Central memory CD8-positive, alpha-beta T cell (primary cell): ENCODE measurements at regions not wholly inside any gene's neighbourhood (a gene's known extent, or its start where the extent isn't known, plus 50 kb on each side); places are given as distances from the start of the nearest gene placed in this dataset.

Source experiments
- ATAC-seq: fragments of 150-1000 bp; cut with Tn5 transposase; replicated peaks from 2 replicates; pipeline ENCODE4 v1.10.0; 2022; ENCODE audit warnings: mild to moderate bottlenecking, moderate FRiP score, moderate number of reproducible peaks; ENCODE audit not compliant: poor library complexity, severe bottlenecking; ENCODE audit errors: extremely low read depth
- DNase-seq, 2 donors: peaks; one replicate each; pipeline ENCODE4 v3.0.0; 2021; ENCODE audit warnings: low spot score in 2 of 2
- H3K27ac Mint-ChIP-seq: one replicate; pipeline ENCODE4 v1.8.0; 2022; ENCODE audit warnings: low read depth, mild to moderate bottlenecking, moderate library complexity, mixed read lengths
- H3K27me3 Mint-ChIP-seq: one replicate; pipeline ENCODE4 v1.8.0; 2022; ENCODE audit warnings: mixed read lengths
- H3K36me3 Mint-ChIP-seq: one replicate; pipeline ENCODE4 v1.8.0; 2022; ENCODE audit warnings: mild to moderate bottlenecking, moderate library complexity, mixed read lengths; ENCODE audit not compliant: insufficient read depth
- H3K4me1 Mint-ChIP-seq: one replicate; pipeline ENCODE4 v1.8.0; 2022; ENCODE audit warnings: mixed read lengths
- H3K4me3 Mint-ChIP-seq: one replicate; pipeline ENCODE4 v1.8.0; 2022; ENCODE audit warnings: mild to moderate bottlenecking, moderate library complexity, mixed read lengths
- H3K9me3 Mint-ChIP-seq: one replicate; pipeline ENCODE4 v1.8.0; 2022; ENCODE audit warnings: mixed read lengths

DNA sequence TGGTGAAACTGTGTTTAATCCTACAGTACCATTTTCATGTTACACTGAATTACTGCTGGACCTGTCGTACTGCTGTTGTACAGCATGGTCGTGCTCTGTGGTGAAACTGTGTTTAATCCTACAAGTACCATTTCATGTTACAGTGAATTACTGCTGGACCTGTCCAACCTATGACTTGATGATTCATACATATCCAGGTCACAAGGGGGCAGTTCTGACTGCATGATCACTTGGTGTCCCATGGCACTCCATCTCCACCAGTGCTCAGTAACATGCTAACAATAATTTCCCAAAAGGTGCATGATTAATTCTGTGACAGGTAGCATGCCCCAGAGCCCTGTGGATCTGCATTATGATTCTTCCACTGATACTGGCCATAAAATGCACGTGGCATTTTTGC lies 101.6 kb downstream of the ADCYAP1 start:
- Mint-ChIP-seq H3K27ac (no peak overlapping the region), H3K4me3 (no peak overlapping the region), H3K36me3 (no peaks in the 10 kb centered on the region), H3K4me1 (no peaks in the 10 kb centered on the region), H3K27me3 (no peaks in the 10 kb centered on the region), H3K9me3 (peaks cover 12% of the 10 kb centered on the region)
- ATAC-seq, result no peak
- no peak for DNase-seq

DNA sequence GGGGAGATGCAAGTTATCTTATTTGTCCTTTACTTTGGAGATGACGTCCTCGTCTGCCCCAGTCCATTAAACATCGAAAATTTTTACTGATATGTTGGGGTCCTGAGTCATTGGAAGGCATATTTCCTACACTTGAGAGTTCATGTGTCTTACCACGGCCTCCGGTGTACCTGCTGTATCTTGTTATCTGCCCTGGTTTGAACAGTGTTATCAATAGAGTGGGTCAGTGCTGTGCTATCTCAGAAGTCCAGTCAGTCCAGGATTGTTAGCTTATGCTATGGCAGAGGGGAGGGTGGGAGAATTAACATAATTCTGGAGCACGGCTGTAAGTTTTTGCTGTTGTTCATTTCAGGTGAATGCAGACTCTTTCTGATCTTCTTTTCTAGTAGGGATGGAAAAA lies 102.3 kb downstream of the ADCYAP1 start:
- Mint-ChIP-seq H3K27ac (no peak overlapping the region), H3K4me1 (no peaks in the 10 kb centered on the region), H3K36me3 (no peaks in the 10 kb centered on the region), H3K27me3 (no peaks in the 10 kb centered on the region), H3K9me3 (peaks cover 11% of the 10 kb centered on the region), H3K4me3 (no peak overlapping the region)
- ATAC-seq (no peak), DNase-seq (no peak)

DNA sequence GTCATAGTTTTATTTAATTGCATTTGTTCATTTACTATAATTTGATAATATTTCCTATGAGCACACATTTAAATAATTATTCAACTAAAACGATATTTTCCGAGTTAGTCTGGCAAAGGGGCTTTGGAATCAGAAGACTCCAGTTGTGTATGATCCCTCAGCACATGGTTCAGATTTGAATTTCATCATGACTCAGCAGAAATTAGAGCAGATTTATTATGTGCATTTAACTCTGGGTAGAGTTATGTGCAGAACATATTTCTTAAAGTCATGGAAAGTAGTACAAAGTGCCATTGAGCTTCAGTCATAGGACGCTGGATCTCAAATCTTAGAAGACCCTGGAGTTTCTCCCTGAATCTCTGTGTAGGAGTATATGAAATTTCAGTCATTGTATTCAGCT lies 106.7 kb downstream of the ADCYAP1 start:
- Mint-ChIP-seq H3K9me3 (no peaks in the 10 kb centered on the region), H3K4me3 (no peak overlapping the region), H3K36me3 (no peaks in the 10 kb centered on the region), H3K27me3 (no peaks in the 10 kb centered on the region), H3K4me1 (no peaks in the 10 kb centered on the region), H3K27ac (no peak overlapping the region)
- no peak for DNase-seq
- no peak for ATAC-seq

DNA sequence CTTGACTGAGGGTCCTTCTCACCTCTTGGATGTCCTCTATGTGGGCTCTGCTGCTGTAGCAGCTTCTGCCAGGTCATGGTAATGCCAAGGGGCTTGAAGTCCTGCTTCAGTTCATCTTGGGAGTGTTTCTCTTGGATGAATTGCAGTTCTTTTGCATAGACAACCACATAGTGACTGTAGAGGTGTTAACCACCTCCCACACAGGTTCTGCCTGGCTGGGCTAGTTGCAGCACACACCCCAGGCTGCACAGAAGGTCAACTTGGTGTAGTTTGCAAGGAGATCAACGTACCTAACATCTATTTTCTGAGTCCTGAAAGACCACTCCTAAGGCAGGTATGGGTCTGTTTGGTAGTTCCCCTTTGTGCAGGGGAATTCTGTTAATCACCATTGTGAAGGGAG lies 108.1 kb downstream of the ADCYAP1 start:
- no peaks in the 10 kb centered on the region for H3K4me1 Mint-ChIP-seq
- no peak for DNase-seq
- no peaks in the 10 kb centered on the region for H3K9me3 Mint-ChIP-seq
- no peak overlapping the region for H3K27ac Mint-ChIP-seq
- ATAC-seq, result no peak
- H3K36me3 Mint-ChIP-seq, result no peaks in the 10 kb centered on the region
- no peaks in the 10 kb centered on the region for H3K27me3 Mint-ChIP-seq
- no peak overlapping the region for H3K4me3 Mint-ChIP-seq

DNA sequence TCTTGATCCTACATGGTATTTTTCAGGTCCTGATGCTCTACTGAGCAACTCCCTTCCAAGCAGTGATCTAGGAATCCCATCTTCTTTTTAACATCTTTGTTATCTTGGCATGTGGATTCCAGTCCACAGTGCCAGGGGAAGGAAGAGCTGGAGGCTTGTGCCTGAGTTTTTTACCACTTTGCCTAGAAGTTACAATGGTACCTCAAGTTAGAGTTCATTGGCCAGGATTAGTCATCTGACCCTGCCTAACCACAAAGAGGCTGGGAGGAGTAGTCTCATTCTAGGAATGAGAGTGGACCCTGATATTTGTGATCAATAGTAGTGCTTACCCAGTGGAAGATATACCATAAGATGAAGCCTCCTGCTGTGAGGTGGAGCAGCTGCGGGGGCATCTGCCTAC lies 109.3 kb downstream of the ADCYAP1 start:
- no peak for ATAC-seq
- Mint-ChIP-seq H3K4me3 (no peak overlapping the region), H3K4me1 (no peaks in the 10 kb centered on the region), H3K27me3 (no peaks in the 10 kb centered on the region), H3K27ac (no peak overlapping the region), H3K36me3 (no peaks in the 10 kb centered on the region), H3K9me3 (no peaks in the 10 kb centered on the region)
- no peak for DNase-seq

DNA sequence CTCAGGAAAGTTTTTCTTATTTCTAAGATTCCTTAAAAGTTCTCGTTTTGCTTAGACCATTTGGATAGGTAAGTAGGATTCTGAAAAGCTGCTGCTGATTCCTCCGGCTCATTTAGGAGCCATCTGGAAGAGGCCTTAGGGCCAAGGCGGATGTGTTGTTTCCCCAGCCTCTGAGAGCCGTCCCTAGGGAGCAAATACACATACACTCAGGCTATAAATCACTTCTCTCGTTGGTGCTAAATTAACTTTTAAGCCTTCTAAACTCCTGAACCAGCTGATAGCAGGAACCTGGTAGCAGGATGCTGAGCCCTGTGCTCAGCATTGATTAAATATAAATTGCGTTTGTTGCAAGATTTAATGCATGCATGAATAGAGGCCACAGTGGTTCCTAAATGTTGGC lies 109.8 kb downstream of the ADCYAP1 start:
- ATAC-seq (no peak), DNase-seq (no peak)
- no peak overlapping the region for H3K27ac Mint-ChIP-seq
- no peaks in the 10 kb centered on the region for H3K36me3 Mint-ChIP-seq
- H3K9me3 Mint-ChIP-seq, result no peaks in the 10 kb centered on the region
- no peak overlapping the region for H3K4me3 Mint-ChIP-seq
- no peaks in the 10 kb centered on the region for H3K4me1 Mint-ChIP-seq
- H3K27me3 Mint-ChIP-seq, result no peaks in the 10 kb centered on the region

DNA sequence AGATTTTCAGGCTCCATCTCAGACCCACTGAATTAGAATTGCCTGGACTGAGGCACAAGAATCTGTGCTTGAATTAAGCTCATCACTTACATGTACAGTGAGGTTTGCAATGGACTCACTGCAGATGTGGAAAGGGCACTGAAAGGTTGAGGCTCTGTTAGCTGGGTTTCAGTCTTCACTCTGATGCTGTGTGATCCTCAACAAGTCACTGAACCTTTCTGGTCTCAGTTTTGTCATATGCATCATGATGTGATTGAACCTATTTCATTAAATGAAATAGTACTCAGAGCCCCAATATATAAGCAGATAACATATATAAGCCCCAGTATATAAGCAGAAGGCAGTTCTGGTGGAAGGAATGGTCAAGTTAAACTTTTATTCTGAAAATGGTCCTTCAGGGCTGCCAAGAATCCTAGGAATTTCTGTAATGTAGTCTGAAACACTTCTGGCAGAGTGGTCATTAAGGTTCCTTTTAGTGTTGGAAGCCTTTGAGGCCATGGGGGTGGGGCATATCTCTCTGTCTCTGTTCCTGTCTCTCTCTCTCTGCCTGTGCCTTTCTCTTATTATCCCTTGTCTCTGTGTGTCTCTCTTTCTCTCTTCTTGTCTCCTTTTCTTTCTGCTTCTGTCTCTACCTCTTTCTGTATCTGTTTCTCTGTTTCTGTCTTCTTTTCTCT lies 110.4 kb downstream of the ADCYAP1 start:
- Mint-ChIP-seq H3K4me1 (no peaks in the 10 kb centered on the region), H3K27me3 (no peaks in the 10 kb centered on the region), H3K9me3 (no peaks in the 10 kb centered on the region), H3K36me3 (no peaks in the 10 kb centered on the region), H3K4me3 (no peak overlapping the region), H3K27ac (no peak overlapping the region)
- no peak for ATAC-seq
- DNase-seq, result no peak

DNA sequence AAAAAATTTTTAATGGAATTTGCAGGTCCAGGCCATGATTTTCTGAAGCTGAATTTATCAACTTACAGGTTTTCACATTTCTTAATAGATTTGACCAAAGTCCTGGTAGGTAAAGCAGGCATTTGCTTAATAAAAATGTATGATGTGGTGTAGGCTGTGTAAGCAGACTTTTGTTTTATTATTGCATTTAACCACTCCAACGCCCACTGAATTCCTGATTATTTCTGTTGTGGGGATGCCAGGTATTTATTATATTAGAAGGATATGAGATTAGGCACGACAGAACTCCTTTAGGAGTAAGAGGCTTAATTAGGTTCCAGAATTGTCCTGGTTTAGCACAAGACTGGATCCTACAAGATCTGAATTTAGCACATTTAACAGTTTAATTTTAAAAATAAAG lies 111.1 kb downstream of the ADCYAP1 start:
- Mint-ChIP-seq H3K27me3 (no peaks in the 10 kb centered on the region), H3K27ac (no peak overlapping the region), H3K9me3 (no peaks in the 10 kb centered on the region), H3K4me3 (no peak overlapping the region), H3K4me1 (no peaks in the 10 kb centered on the region), H3K36me3 (no peaks in the 10 kb centered on the region)
- ATAC-seq (no peak), DNase-seq (no peak)

DNA sequence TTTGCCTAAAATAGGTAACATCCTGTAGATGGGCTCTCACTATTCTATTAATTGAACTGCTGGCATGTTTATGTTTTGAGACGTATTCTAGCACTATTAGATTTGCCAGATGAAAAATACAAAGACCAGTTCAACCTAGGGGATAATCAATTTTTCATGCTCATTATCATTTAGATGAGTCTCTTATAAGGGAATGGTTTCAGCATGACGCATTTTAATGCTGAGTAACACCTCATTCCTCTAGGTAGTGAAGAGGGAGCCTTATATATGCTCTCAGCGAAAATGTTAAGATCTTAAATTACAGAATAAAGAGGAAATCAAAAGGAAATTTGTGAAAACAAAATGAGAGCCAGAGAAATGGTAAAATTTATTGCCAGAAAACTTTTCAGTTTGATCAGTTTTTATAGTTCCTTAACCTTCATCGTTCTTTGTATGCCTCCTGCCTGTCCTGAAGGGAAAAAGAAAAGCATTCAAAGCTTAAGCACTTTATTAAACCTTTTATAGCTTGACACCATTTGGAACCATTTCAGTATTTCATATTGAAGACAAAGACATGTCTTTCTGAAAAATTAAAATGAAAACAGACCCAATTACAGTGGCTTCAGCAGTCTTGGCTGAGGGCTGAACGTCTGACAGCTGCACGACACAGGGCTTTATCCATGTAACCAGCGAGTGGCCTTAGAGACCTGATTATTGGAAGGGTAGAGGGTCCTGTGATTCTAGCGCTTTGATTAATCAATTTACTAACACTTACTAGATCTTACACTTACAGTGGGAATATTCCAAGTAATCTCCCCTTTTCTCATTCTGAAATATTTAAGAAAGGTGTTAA lies 112.8 kb downstream of the ADCYAP1 start:
- DNase-seq (no peak), ATAC-seq (no peak)
- no peak overlapping the region for H3K27ac Mint-ChIP-seq
- no peaks in the 10 kb centered on the region for H3K27me3 Mint-ChIP-seq
- no peaks in the 10 kb centered on the region for H3K36me3 Mint-ChIP-seq
- no peaks in the 10 kb centered on the region for H3K4me1 Mint-ChIP-seq
- H3K9me3 Mint-ChIP-seq, result no peaks in the 10 kb centered on the region
- H3K4me3 Mint-ChIP-seq, result no peak overlapping the region

DNA sequence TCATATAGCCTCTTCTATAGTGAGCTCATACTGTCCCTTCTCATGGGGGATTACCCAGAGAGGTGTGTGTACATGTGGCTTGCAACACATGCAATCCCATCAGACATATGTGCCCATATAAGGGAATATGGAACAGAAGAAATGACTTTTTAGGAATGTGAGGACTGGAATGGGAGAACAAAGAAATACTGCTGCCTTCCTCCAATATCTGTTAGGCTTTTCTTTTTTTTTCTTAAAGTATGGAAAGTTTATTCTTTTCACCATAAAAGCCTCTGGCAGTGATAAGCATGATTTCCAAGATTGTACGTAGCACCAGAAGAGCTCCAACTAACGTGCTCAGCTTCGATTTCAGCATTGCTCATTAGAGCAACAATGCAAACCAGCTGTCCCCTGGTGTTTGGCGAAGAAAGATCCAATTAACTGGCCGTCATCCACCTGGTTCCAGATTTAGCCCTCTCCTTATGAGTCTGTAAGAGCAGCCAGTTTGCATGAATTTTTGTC lies 113.6 kb downstream of the ADCYAP1 start:
- H3K4me1 Mint-ChIP-seq, result no peaks in the 10 kb centered on the region
- no peak overlapping the region for H3K4me3 Mint-ChIP-seq
- no peak for ATAC-seq
- H3K9me3 Mint-ChIP-seq, result no peaks in the 10 kb centered on the region
- no peaks in the 10 kb centered on the region for H3K27me3 Mint-ChIP-seq
- DNase-seq, result no peak
- no peak overlapping the region for H3K27ac Mint-ChIP-seq
- H3K36me3 Mint-ChIP-seq, result no peaks in the 10 kb centered on the region

DNA sequence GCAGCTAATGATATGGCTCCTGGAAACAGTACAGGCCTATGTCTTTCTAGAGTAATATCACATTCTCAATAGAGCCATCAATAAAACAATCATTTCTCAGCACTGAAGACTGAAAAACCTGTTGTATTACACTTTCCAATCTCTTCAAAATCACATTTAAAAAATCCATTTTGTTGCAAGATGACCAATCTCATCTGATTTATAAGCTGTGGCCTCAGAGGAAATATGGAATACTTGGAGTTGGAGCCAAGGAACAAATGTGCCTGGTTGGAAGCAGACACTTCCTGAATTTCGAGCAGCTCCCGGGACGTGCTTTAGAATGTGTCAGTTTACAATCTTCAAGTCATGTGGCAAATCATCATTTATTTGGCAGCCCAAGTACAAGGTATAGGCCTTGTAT lies 114.5 kb downstream of the ADCYAP1 start:
- ATAC-seq (no peak), DNase-seq (no peak)
- Mint-ChIP-seq H3K36me3 (no peaks in the 10 kb centered on the region), H3K27ac (no peak overlapping the region), H3K4me1 (no peaks in the 10 kb centered on the region), H3K4me3 (no peak overlapping the region), H3K27me3 (no peaks in the 10 kb centered on the region), H3K9me3 (peaks cover 5% of the 10 kb centered on the region)

DNA sequence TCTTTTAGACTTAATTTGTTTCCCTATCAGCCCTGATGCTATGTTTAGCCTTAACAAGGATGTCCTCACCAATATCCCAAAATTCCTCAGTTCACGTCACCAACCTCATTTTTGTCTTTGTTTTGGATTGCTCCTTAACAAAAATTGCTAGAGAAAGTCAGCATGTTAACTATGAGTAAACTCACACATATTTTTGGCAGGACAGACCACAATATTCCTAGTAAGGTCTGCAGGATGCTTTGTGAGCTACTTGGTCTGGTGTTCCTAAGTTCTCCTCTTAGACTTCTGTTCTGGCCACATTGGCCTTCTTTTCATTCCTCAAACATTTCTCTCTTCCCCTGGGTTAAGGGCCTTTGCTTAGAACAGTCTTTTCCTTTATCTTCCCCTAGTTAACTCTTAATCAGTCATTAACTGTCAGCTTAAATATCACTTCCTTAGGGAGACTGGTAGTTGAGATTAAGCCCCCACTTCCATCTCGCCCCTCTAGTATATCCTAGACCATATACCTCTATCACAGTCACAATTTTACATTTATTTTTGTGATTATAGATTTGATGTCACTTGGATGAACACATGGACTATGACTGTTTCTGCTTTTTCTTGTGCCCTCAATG lies 116.2 kb downstream of the ADCYAP1 start:
- H3K27me3 Mint-ChIP-seq, result no peaks in the 10 kb centered on the region
- ATAC-seq (no peak), DNase-seq (no peak)
- no peak overlapping the region for H3K27ac Mint-ChIP-seq
- no peak overlapping the region for H3K4me3 Mint-ChIP-seq
- peaks cover 5% of the 10 kb centered on the region for H3K9me3 Mint-ChIP-seq
- H3K4me1 Mint-ChIP-seq, result no peaks in the 10 kb centered on the region
- no peaks in the 10 kb centered on the region for H3K36me3 Mint-ChIP-seq

DNA sequence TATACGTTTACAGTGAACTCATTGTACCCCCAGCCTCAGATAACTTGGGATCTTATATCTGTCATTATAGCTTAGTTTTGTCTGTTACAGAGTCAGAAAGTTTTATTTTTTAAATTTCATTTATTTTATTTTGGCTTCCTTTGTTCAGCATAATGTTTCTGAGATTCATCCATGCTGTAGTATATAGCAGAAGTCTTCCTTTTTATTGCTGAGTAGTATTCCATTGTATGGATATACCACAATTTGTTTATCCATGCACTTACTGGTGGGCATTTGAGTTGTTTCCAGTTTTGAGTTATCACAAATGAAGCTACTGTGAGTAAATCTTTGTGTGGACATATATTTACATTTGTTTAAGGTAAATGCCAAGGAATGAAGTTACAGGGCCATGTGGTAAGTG lies 122.3 kb downstream of the ADCYAP1 start:
- DNase-seq (no peak), ATAC-seq (no peak)
- H3K36me3 Mint-ChIP-seq, result no peaks in the 10 kb centered on the region
- no peaks in the 10 kb centered on the region for H3K4me1 Mint-ChIP-seq
- H3K9me3 Mint-ChIP-seq, result peaks cover 11% of the 10 kb centered on the region
- no peak overlapping the region for H3K4me3 Mint-ChIP-seq
- no peak overlapping the region for H3K27ac Mint-ChIP-seq
- no peaks in the 10 kb centered on the region for H3K27me3 Mint-ChIP-seq
